NCI-H748 (cell line): ENCODE measurements at regions not wholly inside any gene's neighbourhood (a gene's known extent, or its start where the extent isn't known, plus 50 kb on each side); places are given as distances from the start of the nearest gene placed in this dataset.
A peak's percentile ranks its signal among the peaks of the same experiment; 100 is the strongest.

Experiments used
- DNase-seq: peaks from one replicate; lab custom pipeline; 2025; ENCODE audit not compliant: unreplicated experiment; lab: John Stamatoyannopoulos, UW

DNA sequence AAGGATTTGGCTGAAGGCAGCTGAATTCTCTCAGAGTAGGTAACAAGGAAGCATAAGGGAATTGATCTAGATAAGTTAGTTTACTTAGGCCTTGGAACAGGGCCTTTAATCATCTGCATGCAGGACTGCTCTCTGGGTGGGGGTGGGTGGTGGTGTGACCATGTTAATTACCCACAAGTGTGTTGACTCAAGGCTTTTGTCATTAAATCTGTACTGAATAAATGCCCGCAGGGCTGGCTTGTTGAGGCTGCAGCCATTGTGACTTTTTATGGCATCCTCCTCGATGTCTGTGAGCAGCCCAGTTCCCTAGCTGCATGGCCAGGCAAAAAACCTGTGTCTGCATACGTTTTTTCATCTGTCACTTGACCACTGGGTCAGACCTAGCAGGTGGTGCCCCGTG lies 63.5 kb upstream of the ASCC3 start:
- DNase-seq: peak; percentile 44

DNA sequence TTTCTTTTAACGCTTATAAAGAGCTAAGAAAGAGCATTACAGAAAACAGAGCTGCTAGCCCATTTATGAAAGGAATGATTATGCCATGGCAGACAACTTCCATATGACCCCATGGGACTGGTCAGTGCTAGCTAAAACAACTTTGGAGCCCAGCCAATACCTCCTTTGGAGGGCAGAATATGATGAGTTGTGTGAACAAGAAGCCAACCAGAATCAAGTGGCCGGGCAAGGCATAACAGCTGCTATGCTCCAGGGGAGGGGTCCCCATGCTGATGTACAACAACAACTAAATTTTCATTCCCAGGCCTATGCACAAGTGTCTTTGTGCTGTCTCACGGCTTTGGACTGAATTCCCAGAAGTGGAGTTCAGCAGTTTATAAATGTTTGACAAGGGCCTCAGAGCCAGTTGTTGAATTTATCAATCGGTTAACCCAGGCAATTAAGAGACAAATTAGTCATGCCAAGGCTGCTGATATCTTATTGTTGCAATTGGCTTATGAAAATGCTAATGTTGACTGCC lies 65.0 kb upstream of the ASCC3 start:
- DNase-seq: no peak

DNA sequence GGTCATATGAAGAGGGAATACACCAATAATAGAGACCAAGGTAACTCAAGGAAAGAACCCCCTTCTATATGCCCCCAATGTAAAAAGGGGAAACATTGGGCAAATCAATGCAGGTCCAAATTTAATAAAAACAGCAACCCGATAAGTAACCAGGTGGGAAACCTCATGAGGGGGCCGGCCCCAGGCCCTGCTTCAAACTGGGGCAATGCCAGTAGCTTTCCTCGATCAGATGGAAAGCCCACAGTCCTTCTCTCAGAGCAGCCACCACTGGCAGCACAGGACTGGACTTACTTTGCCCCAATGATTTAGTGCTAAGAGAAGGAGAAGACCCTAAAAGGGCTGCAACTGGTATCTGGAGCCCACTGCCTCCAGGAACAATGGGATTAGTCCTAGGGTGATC lies 65.6 kb upstream of the ASCC3 start:
- no peak for DNase-seq

DNA sequence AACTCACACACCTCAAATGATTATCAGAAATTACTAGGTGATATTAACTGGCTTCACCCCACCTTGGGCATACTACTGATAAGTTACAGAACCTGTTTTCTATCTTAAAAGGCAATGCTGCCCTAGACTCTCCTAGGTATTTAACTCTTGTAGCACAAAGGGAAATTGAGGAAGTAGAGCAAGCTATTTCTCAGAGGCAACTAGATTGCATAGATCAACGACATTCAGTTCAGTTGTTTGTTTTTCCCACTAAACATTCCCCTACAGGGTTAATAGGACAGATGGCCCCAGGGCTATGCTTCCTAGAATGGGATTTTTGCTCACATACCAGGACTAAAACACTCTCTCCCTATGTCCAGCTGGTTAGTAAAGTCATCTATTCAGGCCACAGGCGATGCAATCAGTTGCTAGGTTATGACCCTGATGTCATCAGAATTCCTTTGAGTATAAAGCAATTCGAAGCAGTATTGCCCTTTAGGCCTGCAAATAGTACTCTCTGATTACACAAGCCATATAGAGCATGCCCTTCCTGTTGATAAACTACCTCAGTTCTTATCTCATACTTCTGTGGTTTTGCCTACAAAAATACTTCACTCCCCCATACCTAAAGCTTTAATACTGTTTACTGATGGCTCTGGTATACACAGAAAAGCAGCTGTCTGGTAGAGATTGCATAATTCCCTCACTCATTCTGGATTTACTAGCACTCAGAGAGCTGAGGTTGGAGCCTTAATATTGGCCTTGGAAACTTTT lies 67.4 kb upstream of the ASCC3 start:
- no peak for DNase-seq

DNA sequence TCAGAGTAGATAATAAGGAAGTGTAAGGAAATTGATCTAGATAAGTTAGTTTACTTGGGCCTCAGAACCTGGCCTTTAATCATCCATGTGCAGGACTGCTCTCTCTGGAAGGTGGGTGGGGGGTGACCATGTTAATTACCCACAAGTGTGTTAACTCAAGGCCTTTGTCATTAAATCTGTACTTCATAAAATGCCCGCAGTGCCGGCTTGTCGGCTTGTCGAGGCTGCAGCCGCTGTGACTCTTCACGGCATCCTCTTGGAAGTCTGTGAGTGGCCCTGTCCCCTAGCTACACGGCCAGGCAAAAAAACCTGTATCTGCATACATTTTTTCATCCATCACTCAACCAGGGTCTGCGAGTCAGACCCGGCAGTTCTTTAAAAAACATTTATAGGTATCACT lies 70.9 kb upstream of the ASCC3 start:
- no peak for DNase-seq

DNA sequence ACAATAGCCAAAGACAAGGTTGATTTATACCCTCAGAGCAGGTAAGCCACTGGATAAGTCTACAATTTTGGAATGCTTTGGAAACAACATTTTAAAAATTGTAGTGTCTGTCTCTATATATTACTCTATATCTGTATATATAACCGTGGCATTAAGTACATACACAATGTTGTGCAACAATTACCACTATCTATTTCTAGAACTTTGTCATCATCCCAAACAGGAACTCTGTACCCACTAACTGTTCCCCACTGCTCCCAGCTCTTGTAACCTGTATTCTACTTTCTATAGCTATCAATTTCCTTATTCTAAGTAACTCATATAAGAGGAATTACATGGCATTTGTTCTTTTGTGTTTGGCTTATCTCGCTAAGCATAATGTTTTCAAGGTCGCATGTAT lies 78.2 kb upstream of the ASCC3 start:
- DNase-seq: no peak

DNA sequence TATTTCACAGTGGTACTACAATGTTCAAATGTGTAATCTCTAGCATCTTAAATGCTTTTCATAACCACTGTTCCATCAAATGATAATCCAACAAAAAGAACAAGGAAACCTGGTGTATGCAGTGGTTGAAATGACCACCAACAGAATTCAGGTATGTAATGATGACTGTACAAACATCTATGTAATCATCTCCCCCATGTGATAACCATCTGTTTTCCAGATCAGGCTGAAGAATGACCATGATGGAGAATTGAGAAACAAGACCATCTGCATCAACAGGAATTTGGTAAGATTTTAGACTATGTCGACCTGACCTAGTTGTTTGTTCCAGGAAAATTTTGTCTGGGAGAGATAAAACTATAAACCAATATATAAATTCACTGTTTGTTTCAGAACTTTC lies 81.3 kb upstream of the ASCC3 start:
- no peak for DNase-seq

DNA sequence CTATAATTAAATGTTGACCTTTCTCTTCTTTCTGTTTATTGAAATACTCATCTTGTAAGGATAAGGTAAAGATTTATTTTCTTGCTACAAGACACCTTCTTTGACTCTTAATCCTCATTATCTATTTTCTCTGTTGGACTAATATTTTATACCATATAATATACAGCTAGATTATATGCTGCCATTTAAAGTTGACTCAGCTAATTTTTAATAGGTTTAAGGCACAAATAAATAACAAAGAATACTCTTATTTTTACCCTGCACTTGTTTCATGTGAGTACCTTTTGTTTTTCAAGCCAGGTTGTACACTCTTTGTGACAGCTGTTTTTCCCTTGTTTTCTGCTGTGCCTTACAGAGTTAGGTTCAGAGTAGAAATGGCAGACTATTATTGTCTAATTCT lies 83.9 kb upstream of the ASCC3 start:
- no peak for DNase-seq

DNA sequence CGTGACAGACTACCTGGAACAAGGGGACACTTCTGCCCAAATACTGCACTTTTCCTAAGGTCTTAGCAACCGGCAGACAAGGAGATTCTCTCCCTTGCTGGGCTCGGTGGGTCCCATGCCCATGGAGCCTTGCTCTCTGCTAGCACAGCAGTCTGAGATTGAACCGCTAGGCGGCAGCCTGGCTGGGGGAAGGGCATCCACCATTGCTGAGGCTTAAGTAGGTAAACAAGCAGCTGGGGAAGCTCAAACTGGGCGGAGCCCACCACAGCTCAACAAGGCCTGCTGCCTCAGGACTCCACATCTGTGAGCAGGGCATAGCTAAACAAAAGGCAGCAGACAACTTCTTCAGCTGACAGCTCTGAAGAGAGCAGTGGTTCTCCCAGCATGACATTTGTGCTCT lies 87.8 kb upstream of the ASCC3 start:
- peak; percentile 68 for DNase-seq

DNA sequence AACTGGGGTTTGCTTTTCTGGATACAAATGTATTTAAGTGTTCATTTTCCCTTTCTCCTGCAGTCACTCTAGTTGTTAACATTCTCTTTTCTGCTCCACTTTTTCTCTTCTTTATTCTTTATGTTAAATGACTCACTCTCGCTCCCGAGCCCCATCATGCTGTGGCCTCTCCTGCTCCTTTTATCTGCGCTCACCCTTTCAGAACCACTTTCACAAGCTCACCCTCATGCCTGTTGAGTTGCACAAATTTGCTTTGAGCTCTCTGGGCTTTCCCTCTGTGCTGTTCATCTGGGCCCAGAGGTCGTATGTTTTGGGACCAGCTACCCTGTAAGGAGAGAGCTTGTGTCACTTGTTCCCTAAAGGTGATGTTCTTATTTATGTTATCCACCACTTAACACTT lies 98.1 kb upstream of the ASCC3 start:
- no peak for DNase-seq

DNA sequence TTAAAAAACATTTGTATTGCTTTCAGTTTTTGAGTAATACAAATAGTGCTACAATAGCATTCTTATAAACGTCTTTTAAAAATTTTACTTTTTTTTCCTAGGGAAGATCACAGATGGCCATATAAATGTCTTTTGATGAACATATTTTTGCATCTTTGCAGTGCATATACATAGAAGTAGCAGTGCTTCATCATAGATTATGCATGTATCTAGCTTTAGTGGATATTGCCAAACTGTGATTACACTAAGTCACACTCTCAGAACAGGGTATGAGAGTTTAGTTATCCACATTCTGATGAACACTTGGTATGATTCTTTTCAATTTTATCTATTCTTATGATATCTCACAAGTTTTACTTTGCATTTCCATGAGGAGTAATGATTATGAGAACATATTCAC lies 99.8 kb upstream of the ASCC3 start:
- no peak for DNase-seq

DNA sequence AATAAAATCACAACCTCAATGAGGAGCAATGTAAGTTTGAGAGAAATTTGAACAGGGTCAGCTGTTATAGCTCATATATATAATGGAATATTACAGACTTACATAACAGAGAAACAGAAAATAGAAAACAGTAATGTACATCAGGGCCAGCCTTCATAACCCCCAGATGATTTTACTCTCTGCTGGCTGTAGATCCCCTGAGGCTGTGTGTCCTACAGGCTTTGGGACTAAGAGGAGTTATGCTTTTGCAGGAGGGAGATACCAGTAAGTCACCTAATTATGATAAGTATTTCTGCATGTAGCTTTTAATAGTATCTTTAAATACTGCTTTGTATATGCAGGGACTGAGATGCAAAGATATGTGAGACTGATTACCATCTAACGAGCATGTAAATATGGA lies 105.8 kb upstream of the ASCC3 start:
- no peak for DNase-seq

DNA sequence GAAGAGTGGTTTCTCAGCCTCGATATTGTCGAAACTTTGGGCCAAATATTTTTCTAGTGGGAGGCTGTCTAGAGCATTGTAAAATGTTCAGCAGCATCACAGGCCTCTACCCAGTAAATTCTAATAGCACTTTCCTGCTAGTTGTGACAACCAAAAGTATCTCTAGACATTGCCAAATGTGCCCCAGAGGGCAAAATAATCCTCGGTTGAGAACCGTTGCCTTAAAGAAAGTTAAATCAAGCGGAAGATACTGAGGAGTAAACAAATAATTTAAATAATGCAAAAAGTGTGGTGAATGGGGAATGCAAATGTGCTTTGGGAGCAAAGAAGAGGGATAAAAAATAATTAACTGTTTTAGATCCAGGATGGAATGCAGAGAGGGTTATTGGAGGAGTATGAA lies 106.4 kb upstream of the ASCC3 start:
- DNase-seq: no peak

DNA sequence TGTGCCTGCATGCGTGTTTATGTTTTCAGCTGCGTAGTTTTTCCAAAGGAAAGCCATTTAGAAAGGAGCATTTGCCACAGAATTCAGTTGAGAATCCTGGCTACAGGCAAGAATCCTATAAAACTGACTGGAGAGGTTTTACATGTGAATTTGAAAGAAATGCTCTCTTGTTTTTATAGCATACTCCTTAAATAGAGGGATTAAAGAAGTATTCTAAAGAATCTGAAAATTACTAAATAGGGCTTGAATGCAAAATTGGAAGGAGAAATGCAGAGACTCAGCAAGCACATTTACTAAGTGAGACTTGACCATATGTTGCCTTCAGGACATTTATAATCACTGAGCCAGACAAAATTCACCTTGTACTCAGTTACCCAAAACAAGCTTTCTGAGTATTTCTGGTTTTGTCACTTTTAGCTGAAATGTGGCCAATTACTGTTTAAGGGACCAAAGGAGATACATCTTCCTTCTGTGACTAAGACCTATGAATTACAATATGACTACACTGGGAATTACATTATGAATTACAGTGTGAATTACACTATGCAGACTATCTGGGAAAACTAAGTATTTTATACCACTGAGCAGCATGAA lies 107.4 kb upstream of the ASCC3 start:
- no peak for DNase-seq

DNA sequence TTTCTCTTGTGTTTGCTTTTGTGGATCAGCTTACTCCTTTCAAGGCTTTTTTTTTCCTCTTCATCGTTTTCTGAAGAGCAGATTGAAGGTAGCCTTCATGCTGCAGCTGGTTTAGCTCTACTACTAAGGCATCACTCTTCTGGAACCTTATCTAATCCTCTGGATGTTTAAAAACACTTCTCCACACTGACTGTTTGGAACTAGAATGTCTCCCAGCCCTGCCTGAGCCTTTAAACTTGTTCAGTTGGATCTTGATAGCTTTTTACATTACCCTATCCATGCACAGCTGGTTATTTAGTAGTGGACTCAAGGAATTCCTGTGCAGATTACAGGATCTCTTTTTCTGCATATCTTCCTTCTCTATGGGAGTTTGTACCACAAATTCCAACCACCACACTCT lies 108.9 kb upstream of the ASCC3 start:
- no peak for DNase-seq

DNA sequence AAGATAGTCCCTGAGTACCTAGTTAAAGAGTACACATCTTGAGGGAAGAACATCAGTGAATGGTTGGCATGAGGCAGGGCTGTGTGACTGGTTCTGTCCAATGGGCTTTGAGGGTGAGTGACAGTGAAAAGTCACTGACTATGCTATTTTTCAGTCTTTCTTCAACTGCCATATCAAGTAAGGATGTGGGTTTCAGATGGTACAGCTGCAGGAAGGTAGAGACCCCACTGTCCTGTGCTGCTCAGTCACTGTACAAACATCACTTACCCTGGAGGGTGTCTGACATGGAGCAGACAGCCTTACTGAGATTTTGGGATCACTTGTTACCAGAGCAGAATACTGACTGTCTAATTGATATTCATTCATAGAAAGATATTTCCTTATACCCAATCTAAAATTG lies 115.3 kb upstream of the ASCC3 start:
- no peak for DNase-seq

DNA sequence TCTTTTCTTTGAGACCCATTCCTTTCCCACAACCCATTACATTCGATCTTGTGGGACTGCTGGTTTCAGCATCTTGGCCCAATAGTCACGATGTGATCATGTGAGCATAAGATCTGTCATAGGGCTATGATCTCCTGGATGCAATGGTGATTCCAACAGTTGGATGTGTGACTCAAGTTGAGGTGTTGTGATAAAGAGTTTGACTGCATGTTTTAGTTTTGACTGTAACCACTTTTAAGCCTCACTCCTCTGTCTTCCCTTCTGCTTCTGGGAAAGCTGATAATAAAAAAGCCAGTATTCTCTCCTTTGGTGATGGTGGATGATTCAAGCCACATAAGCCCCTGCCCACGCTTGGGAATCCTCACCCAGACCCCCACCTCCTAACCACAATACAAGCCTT lies 117.0 kb upstream of the ASCC3 start:
- no peak for DNase-seq

DNA sequence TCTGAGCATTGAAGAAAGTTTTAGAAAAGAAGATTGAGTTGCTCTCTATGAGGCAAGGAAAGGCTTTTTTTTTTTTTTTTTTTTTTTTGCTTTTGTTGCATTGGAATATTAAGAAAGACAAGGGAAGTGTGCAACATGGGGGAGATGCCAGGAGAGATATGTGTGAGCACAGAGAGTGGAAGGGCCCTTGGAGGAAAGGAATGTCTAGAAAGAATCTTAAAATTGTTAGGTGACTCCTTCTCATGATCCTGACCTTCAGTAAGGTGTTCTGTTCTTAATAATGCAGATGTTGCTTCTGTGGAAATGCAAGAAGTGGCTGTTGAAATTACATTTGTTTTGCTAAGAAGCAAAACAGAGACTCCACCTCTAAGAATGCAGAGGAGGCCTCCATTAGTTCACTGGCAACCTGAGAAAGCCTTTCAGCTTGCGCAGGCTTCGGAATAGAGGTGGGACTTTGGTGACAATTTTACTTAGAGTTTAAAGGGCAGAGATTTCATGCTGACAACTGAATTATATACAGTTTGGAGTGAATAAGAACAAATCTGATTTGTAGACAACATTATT lies 118.0 kb upstream of the ASCC3 start:
- DNase-seq: no peak

DNA sequence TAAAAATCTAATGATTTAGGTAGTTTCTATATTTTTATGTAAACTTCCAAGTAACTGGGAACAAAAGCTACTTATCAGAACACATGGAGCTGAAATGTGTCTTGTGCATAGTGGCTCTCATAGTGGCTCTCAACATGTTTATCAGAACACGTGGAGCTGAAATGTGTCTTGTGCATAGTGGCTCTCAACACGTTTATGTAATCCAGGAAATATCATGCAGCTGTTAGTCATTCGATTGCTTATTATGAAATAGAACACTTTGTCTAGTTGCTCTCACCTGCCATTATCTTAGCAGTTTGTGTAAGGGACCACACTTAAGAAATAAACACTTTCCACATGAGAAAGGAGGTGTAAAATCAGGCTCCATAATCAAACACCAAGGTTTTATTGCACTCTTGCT lies 119.2 kb upstream of the ASCC3 start:
- peak; percentile 6 for DNase-seq

DNA sequence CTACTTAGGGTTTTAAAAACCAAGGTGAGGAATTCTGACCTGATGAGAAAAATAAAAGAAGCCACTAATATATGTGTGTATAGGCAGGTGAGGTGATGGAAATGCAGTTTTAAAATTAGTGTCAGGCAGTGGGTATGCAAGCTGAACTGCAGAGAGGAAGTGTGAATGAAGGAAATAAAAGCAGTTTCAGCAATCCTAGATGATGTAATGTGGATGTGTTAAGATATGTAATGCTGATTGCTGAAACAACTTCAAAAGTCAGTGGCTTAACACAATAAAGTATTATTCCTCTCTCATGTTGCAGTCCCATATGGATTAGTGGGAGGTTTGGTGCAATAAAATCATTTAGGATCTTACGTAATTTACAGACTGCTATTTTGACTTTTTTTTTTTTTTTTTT lies 119.9 kb upstream of the ASCC3 start:
- DNase-seq: no peak

DNA sequence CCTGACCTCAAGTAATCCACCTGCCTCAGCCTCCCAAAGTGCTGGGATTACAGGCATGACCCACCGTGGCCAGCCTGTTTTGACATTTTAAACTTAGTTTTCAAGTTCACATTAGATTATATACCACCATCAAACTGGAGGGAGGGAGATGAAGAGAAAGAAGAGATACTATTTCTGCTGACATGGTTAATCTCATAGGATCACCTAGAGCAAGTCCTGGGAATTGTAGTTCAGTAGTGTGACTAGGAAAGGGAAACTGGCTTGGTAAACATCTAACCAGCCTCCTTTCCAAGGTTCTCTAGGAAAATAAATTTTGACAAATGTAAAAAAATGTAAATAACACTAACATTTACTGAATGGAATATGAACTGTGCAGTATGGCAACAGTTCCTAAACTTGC lies 120.5 kb upstream of the ASCC3 start:
- no peak for DNase-seq

DNA sequence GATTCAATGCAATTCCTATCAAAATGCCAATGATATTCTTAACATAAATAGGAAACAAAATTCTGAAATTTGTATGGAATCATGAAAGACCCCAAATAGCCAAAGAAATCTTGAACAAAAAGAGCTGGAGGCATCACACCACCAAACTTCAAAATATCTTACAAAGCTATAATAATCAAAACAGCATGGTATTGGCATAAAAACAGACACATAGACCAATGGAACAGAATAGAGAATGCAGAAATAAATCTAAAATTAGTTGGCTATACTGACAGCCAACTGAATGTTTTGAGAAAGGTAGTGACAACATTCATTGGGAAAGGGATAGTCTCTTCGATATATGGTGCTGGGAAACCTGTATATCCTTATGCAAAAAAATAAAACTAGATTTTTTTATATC lies 121.9 kb upstream of the ASCC3 start:
- DNase-seq: no peak

DNA sequence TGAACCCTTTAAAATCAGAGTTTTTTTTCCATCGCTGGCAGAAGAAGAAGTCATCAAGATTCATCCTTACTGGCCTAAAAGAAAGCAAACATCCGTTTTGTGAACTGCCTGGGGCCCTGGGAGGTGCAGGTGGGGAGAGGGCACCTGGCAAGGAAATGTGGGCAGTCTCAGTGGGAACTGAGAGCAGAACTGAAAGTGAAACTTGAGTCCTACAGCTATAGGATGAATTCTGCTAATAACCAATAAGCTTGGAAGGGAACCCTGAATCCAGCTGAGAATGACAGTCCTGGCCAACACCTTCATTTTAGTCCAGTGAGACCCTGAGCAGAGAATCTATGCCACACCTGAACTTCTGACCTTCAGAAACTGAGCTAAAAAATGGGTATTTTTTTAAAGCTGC lies 130.1 kb upstream of the ASCC3 start:
- peak; percentile 54 for DNase-seq
